Fibroblast of gingiva (primary cell): ENCODE measurements at regions not wholly inside any gene's neighbourhood (a gene's known extent, or its start where the extent isn't known, plus 50 kb on each side); places are given as distances from the start of the nearest gene placed in this dataset.

Experiments used
- DNase-seq: peaks from one replicate; pipeline ENCODE4 v3.0.0-alpha.2; 2011; ENCODE audit warnings: low read depth

DNA sequence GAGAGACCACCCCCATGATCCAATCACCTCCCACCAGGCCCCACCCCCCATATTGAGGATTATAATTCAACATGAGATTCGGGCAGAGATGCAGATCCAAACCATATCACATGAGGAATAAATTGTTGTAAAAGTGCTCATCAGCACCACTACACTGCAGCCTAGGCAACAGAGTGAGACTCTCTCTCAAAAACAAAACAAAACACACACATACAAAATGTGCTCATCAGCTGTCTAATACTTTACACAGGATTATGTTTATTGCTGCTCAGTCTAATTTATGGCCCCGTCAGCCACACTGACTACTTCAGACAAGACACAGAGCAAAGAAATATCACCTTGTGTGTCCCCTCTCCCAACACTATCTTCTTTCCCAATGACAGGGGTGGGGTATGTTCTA, 72.9 kb upstream of the PPM1J start:
- DNase-seq = no peak

DNA sequence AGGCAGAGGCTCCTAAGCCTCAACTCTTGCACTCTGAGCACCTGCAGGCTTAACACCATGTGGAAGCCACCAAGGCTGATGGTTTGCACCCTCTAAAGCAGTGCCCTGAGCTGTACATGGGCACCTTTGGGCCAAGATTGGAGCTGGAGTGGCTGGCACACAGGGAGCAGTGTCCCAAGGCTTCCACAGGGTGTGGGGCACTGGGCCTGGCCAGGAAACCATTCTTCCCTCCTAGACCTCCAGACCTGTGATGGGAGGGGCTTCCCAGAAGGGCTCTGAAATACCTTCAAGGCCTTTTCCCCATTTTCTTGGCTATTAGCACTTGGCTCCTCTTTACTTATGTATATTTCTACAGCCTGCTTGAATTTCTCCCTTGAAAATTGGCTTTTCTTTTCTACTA, 67.9 kb upstream of the PPM1J start:
- no peak for DNase-seq

DNA sequence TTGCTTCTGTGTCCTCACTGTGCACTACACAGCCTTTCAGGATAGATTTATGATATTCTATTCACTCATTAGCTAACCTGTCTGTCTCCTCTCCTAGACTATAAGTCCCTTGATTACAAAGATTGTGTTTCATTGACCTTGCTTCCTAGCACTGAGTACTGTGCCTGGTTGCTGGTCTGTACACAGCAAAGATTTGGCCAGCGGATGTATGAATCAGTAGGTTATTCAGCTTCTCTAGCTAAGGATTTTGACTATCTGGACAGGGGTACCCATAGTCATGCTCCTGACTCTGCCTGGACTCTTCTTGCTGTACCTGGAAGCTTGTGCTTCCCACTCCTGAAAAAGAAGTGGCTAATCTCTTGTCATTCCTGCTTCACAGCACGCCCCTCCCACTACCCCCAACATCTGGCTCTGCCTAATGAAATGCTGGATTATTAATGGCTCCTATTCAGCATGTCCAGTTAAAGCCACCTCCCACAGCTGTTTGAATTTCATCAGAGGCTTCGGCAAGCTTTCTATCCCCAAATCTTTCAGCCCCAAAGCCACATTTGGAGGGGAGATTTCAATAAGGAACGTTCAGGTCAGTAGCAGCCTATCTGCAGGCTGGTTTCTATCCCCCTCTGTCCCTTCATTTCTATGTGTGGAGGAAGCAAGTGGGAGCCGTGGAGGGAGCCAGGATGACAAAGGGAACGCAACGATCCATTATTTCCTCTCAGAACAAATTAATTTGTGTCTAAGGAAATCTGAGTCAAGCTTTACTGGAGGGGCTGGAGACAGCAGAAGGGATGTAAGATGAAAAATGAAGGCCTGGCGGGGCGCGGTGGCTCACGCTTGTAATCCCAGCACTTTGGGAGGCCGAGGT, 64.8 kb upstream of the PPM1J start:
- no peak for DNase-seq

DNA sequence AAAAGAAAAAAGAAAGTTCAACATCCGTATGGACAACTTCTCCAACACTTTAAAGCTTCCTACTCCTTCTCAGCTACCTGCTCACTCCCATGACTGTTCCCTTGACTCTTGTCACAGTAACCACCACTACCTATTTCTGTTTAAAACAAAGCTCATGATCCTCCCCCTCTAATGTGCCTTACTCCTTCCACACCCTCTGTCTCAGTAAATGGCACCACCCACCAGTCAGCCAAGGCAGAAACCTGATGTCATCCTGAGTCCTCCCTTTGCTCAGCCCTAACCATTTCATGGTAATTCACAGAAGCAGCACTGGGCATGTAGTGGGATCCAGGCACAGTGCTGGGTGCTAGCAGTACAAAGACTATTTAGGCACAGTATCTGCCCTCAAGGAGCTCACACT, 63.0 kb upstream of the PPM1J start:
- no peak for DNase-seq

DNA sequence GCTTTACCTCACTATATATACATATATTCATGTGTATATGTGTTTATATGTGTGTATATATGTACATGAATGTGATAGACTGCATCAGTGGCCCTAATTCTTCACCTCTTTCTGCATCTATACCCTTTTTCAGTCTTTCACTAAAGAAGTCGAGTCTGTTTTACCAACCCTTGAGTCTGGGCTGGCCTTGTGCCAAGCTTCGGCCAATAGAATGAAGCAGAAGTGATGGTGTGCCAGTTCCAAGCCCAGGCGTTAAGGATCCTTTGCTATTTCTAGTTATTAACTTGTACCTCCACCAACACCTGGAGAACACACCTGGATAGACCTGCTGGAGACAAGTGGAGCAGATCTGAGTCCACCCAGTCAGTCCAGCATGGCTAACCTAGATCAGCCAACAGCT, 61.6 kb upstream of the PPM1J start:
- DNase-seq = no peak

DNA sequence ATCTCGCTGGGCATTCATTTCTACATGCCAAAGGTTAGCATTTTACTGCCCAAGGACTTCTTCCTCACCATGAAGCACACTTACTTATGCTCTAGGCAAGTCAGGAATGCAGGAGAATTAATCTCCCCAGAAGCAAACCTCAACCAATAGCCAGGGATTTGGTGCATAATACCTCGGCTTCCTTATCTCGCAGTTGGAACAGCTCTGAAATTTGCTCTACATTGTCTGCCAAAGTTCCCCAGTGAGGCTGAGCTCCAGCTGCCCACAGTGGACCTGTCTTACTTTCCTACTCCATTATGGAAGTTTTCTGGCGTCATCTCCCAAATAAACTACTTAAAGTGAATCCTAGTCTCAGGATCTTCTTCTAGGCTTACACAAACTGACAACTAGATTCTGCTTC, 57.6 kb upstream of the PPM1J start:
- DNase-seq = no peak

DNA sequence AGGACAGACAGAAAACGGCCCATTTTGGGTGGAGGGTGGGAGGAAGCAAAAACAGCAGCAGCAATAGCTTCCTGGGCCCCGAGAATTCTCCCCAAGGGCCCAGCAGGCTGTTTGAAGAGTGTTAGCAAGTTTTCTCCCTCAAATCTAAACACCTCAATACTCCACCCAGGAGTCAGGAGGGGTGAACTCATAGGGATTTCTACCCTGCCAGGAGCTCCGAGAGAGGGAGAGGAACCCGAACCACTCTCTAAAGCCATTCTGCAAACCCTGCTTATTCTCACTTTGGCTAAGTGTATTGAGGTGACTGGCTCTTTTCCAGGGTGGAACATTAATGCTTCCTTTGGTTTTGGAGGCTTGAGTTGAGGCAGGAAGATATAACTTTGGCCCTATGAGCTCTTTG, 55.6 kb upstream of the PPM1J start:
- no peak for DNase-seq

DNA sequence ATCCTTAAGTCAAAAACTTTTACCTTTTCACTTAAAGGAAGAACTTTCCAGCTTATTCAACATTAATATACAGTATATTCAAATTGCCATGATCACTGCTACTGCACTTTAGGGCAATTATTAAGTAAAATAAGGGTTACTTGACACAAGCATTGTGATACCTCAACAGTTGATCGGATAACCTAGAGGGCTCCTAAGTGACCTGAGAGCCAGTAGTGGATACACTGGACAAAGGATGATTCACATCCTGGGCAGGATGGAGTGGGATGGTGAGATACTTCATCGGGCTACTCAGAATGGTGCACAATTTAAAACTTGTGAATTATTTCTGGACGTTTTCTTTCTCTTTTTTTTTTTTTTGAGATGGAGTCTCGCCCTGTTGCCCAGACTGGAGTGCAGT, 54.5 kb upstream of the PPM1J start:
- DNase-seq = no peak

DNA sequence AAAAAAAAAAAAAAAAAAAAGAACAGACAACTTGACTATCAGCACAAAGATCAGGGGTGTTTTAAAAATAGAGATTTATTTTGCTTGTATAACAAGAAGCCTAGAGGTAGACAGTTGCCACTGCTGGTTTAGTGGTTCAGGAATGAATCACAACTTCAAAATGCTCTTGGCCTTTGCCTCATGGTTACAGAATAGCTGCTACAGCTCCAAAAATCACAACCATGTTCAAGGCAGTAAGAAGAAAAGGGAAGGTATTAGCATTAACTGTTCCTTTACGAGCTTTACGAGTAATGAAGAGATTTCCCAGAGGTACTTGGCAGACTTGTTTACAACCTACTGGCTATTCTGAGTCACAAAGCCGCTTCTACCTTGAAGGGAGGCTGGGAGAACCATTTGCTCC, 52.5 kb upstream of the PPM1J start:
- DNase-seq = no peak
